ENCODE measurements at regions not wholly inside any gene's neighbourhood (a gene's known extent, or its start where the extent isn't known, plus 50 kb on each side); places are given as distances from the start of the nearest gene placed in this dataset.
"Not testable (repeated sequence)": the region's sequence is repeated elsewhere in the genome, so short reads cannot be mapped to it uniquely, and the experiment has no call there.

DNA sequence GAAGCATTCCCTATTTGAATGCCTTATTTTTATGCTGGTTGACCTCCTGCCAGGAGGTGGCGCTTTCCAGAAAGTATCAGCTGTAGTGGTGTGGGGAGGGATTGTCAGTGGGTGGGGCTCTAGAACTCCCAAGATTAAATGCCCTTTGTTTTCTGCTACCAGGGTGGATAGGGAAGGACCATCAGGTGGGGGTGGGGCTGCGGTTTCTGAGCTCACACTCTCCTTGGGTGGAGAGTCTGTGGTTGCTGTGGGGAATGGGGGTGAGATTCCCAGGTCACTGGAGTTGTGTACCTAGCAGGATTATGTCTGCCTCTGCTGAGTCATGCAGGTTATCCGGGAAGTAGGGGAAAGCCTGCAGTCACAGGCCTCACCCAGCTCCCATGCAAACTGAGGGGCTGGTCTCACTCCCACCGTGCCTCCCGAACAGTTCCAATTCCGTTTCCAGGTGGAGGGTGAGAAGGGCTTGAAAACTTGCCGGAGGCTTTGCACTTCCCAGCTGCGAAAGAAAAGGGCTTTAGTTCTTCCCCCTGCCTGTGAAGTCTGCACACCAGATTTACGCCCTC lies 68.3 kb downstream of the ALG10B start:
- intact Hi-C loops (cut with micrococcal nuclease): no loop called here

- intact Hi-C loops (cut with micrococcal nuclease): no loop called here
Measured at GRCh38 chr12:38385486-38385885, 68.9 kb downstream of the ALG10B start.

- intact Hi-C loops (cut with micrococcal nuclease): no loop called here
Measured at GRCh38 chr12:38386205-38386985, 69.8 kb downstream of the ALG10B start.

- intact Hi-C loops (cut with micrococcal nuclease): no loop called here
Measured at GRCh38 chr12:38389614-38390013, 73.0 kb downstream of the ALG10B start.

- intact Hi-C loops (cut with micrococcal nuclease): no loop called here
Measured at GRCh38 chr12:38391007-38391406, 74.4 kb downstream of the ALG10B start.

DNA sequence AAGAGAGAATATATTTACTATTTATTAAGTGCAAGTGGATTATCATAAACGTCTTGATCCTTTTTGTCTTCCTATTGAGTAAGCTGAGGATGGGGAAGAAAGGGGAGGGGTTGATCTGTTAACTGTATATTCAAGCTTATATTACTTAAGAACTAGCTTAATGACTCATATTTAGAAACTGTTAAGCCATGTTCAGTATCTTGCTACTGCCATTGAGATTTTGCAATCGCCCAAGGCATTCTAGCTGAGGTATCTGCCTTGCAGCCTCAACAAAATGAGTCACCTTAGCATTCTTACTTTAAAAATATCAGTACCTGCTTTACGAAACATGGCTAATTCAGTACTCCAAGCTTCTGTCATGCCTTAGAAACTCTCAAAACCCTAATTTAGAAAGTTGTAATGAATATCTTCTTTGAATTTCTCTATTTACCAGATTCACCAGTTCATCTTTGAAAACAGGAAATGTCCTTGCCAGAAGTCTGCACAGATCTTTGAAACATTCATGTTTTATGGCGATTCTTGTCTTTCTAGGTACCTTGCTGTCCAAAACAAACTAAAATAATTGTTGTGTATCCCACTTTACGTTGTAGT lies 76.1 kb downstream of the ALG10B start:
- intact Hi-C loops (cut with micrococcal nuclease): no loop called here

DNA sequence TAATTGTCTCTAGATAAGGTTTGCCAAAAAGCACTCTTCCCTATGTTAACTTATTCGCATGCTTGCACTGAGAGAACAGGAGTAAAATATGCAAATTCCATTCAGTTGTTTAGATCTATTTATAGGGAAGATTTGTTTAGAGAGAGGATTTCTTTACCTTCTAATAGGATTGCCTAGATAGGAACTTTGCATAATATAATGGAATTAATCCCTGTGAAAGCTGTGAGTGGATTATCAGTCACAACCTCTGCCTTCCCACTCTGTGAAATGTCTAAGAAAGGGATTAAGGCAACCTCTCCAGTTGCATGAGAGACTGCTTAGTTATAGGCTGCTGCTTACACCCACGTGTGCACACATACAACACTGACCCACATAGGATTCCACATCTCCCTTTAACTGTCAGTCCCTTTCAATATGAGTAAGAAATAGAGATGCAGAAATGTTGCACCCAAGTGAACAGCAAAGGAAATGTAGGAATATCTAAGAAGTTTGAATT lies 83.2 kb downstream of the ALG10B start:
- intact Hi-C loops (cut with micrococcal nuclease): no loop called here

GRCh38 chr12:38402811-38403210 lies 86.2 kb downstream of the ALG10B start:
- intact Hi-C loops (cut with micrococcal nuclease): no loop called here

- intact Hi-C loops (cut with micrococcal nuclease): no loop called here
Measured at GRCh38 chr12:38409511-38409910, 92.9 kb downstream of the ALG10B start.

DNA sequence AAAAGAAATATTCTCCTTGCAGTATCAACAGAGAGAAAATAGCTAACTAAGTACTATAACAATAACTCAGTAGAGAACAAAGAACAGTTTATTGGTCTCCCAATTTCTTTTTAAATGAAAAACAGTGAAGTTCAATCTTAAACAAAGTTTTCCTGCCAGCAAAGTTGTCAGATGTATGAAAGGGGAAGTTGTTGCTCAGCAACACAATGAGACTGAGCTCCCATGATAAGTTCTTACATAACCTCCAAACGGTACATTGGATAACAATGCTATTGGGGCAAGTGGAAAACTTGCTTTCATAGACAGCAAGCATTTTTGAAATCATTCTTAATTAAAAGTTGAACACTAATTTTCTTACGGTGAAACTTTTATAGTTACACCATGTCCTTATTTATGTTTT lies 94.9 kb downstream of the ALG10B start:
- intact Hi-C loops (cut with micrococcal nuclease): no loop called here

- intact Hi-C loops (cut with micrococcal nuclease): no loop called here
Measured at GRCh38 chr12:38411946-38412345, 95.4 kb downstream of the ALG10B start.

DNA sequence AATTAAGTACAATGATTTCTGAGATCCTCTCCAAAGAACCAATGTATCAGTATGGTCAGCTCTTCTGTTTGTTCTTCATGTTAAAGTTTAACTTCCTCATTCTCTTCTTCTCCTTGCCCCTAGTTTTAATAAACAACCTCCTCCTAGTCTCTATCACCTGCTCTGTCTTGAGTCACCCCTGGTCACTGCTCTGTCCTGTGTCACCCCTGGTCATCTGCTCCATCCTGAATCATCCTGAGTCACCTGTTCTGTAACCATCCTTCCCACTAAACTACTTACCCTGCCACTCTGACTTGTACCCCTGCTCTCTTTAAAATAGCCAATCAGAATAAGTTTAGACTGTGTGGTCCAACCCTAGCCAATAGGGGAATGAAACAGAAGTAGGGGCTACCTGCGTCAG lies 100.5 kb downstream of the ALG10B start:
- intact Hi-C loops (cut with micrococcal nuclease): no loop called here

DNA sequence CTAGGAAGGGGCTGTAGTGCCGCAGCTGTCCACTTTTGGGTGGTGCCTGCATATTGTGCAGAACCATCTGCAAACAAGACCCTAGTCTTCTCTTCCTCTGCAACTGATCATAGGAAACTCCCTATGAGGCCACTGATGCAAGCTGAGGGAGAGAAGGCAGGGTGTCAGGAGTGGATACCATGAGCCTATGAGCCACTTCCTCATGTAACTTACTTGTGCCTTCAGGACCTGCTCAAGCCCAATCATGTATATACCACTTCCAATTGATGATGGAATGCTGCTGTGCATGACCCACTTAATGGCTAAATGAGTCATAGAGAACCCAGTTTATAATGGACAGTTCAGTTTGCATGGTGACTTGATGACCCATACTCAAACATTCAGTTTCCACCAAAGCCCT lies 107.9 kb downstream of the ALG10B start:
- intact Hi-C loops (cut with micrococcal nuclease): no loop called here

DNA sequence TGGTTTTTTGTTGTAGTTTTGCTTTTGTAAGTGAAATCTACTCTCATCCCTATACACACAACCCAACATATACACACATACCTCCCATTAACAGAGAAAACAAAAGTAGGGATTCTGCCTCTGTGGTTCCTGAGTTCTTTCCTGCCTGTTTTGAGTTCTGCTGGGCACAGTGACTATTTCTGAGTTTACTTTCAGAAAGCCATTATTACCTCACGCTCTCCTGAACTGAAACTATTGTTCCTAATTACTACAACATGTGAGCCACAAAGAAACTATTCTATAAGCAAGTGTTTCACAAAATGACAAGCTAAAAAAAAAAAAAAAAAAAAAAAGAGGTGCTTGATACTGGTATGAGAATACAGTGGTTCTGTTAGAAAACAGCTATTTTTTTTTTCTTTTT lies 110.9 kb downstream of the ALG10B start:
- intact Hi-C loops (cut with micrococcal nuclease): no loop called here

DNA sequence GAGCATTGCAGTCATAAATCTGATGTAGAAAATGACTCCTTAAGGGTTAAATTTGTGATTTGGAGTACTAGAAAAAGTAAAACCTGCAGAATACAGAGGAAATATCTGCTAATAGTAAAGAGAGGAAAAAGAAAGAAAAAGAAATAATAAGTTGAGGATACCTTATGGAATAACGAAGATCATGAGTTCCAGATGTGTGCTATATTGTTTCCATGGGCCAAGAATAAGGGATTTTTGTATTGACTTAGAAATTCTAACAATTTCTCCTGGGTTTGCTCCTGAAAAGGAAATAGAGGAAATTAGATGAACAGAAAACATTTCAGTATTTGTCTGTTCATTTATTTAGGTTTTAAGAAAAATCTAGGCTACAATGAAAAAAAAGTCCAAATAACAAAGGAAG lies 115.3 kb downstream of the ALG10B start:
- intact Hi-C loops (cut with micrococcal nuclease): no loop called here

DNA sequence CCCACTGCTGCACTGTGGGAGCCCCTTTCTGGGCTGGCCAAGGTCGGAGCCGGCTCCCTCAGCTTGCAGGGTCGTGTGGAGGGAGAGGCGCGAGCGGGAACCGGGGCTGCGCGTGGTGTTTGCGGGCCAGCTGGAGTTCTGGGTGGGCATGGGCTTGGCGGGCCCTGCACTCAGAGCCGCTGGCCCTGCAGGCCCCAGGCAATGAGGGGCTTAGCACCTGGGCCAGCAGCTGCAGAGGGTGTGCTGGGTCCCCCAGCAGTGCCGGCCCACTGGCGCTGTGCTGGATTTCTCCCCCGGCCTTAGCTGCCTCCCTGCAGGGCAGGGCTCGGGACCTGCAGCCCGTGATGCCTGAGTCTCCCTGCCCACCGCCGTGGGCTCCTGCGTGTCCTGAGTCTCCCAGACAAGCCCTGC lies 125.3 kb downstream of the ALG10B start:
- intact Hi-C loops (cut with micrococcal nuclease): not testable (repeated sequence)

GRCh38 chr12:38445040-38445439 lies 128.5 kb downstream of the ALG10B start:
- intact Hi-C loops (cut with micrococcal nuclease): no loop called here

DNA sequence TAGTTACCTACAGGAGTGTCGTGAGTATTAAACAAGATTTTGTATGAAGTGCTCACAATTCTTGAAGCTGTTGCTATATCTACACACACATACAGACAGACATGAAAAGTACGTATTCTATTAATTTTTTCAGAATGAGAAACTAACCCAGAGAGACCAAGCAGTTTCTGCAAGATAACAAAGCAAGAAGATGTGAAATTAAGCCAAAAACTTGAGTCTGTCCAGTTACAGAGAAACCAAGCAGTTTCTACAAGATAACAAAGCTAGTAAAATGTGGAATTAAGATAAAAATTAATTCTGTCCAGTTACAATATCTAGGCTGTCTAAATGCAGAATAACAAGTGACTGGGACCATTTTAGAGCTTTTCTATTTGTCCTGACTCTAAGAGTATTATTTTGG lies 132.4 kb downstream of the ALG10B start:
- intact Hi-C loops (cut with micrococcal nuclease): no loop called here

- intact Hi-C loops (cut with micrococcal nuclease): no loop called here
Measured at GRCh38 chr12:38456537-38457120, 140.1 kb downstream of the ALG10B start.

GRCh38 chr12:38465020-38465419 lies 148.4 kb downstream of the ALG10B start:
- intact Hi-C loops (cut with micrococcal nuclease): no loop called here

DNA sequence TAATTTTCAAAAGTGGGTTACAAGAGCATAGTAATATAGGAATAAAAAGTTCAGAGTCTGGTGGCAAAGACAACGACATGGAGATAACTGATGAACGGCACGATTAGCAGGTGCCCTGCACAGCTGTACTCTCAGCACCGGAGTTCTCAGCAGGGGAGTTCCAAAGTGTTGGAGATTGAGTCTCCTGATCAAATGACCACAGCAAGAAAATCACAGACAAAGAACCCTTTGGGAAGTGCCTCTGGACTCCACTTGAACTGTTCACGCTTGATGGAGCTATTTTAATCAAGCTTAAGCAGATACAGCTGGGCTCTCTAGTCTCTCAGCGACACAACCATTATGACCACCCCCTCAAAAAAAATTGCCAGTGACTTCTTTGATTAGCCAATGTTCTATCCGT lies 153.1 kb downstream of the ALG10B start:
- intact Hi-C loops (cut with micrococcal nuclease): no loop called here

GRCh38 chr12:38477340-38478090 lies 160.9 kb downstream of the ALG10B start:
- intact Hi-C loops (cut with micrococcal nuclease): no loop called here
